Pancreas (tissue), 10 donors: ENCODE measurements at regions not wholly inside any gene's neighbourhood (a gene's known extent, or its start where the extent isn't known, plus 50 kb on each side); places are given as distances from the start of the nearest gene placed in this dataset.
"Not testable (repeated sequence)": the region's sequence is repeated elsewhere in the genome, so short reads cannot be mapped to it uniquely, and the experiment has no call there.

Source experiments
- ATAC-seq, 4 donors: fragments of 200-7000 bp; cut with Tn5 transposase; one replicate each; pipeline versions ENCODE4 v1.8.0 to v1.9.1; 2020; ENCODE audit warnings: mild to moderate bottlenecking in 4 of 4, moderate library complexity in 4 of 4
- DNase-seq, 6 donors: peaks; one replicate each; pipeline ENCODE4 v3.0.0-alpha.2; 2020
- FAIRE-seq: peaks from 2 replicates; lab custom pipeline; 2012; peaks lifted over from hg19 to GRCh38; lab: Jason Lieb, UNC
- H3K27ac ChIP-seq, 4 donors: fragments of 200-600 bp; sonication (generic); 1 replicate in 3 of 4; 2 replicates in 1 of 4; pipeline versions ENCODE4 v1.5.0 to v1.8.0; 2020
- H3K27me3 ChIP-seq, 4 donors: fragments of 200-600 bp; one replicate each; pipeline ENCODE4 v1.8.0; 2021
- H3K36me3 ChIP-seq, 3 donors: fragments of 200-600 bp; sonication (generic) in 1 of 3; one replicate each; pipeline versions ENCODE4 v1.5.0 to v1.8.0; 2020 to 2021
- H3K4me1 ChIP-seq, 3 donors: fragments of 200-600 bp; one replicate each; pipeline ENCODE4 v1.8.0; 2021
- H3K4me3 ChIP-seq, 4 donors: fragments of 200-600 bp; sonication (generic) in 2 of 4; one replicate each; pipeline versions ENCODE4 v1.5.0 to v1.8.0; 2020 to 2021
- H3K9me3 ChIP-seq, 4 donors: fragments of 200-600 bp; one replicate each; pipeline ENCODE4 v1.8.0; 2021
- WGBS, 2 donors: extraction: QIAGEN DNeasy Blood & Tissue Kit; methylation state at CpG; one replicate each; pipeline ENCODE4 v1.1.7; 2013; 5-methylcytosine and 5-hydroxymethylcytosine counted together
- intact Hi-C, 3 donors: fragments of 100-400 bp; cut with DNase I; formaldehyde crosslinking; loops; one replicate each; pipeline versions ENCODE4 v1.11.1 to v1.14.2; 2022
- TF ChIP-seq, protein P1 (sequence below), 4 donors: fragments of 200-600 bp; sonication (generic) in 3 of 4; IDR thresholded peaks; one replicate each; pipeline versions ENCODE4 v1.5.0 to v1.8.0; 2021; ENCODE audit warnings: antibody characterized with exemption in 4 of 4
- donor health status: healthy with polysubstance abuse.
- donor health status: DM: no; HTN: no; CAD: no; lungs with moderate emphysema.
- donor health status: DM: no; HTN: no; CAD: no.
- donor health status: control.
- donor health status: control.
- donor health status: Bipolar disorder and iron deficiency.
- donor health status: DM: yes; HTN: yes; CAD: no.
- donor health status: DM: no; HTN: no; CAD: no.
- donor health status: DM: no; HTN: no; CAD: no.
- donor health status: DM: yes; HTN: yes; CAD: no.

- H3K4me1 ChIP-seq, ATAC-seq, H3K36me3 ChIP-seq, H3K9me3 ChIP-seq, FAIRE-seq, H3K27me3 ChIP-seq, DNase-seq, H3K4me3 ChIP-seq, intact Hi-C loops, H3K27ac ChIP-seq: not testable (repeated sequence)
- TF ChIP-seq, protein P1, sequence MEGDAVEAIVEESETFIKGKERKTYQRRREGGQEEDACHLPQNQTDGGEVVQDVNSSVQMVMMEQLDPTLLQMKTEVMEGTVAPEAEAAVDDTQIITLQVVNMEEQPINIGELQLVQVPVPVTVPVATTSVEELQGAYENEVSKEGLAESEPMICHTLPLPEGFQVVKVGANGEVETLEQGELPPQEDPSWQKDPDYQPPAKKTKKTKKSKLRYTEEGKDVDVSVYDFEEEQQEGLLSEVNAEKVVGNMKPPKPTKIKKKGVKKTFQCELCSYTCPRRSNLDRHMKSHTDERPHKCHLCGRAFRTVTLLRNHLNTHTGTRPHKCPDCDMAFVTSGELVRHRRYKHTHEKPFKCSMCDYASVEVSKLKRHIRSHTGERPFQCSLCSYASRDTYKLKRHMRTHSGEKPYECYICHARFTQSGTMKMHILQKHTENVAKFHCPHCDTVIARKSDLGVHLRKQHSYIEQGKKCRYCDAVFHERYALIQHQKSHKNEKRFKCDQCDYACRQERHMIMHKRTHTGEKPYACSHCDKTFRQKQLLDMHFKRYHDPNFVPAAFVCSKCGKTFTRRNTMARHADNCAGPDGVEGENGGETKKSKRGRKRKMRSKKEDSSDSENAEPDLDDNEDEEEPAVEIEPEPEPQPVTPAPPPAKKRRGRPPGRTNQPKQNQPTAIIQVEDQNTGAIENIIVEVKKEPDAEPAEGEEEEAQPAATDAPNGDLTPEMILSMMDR (IDR thresholded peaks at IDR 0.05), result peak; percentile 16 to 41 (median 28)
- WGBS, 2 donors, result 24 to 26% methylated on average over 5 of the region's 5 CpGs
These were observed 1737.7 kb upstream of the DEFB115 start for GRCh38 chr20:29519610-29520241.

DNA sequence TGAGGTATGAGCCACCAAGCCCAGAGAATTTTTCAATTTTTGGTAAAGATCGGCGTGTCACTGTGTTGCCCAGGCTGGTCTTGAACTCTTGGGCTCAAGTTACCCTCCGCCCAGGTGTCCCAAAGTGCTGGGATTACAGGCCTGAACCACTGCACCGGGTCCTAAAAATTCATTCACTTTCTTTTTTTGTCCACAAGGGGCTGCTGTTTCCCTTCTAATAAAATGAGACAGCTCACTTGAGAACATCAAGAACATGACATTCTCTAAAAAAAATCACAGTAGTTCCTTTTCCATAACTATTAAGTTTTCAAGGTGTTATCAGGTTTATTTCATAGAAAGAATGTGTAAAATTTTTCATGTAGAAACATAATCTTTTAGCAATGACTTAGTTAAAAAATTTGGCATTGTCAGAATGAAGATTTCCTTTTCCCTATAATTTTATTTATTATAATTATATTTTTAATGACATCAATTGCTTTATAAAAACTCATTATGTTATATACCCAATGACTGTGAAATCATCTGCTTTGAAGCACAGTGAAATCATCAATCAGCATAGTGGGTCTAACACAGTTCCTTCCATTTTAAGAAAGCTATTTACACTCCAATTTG is 1723.8 kb upstream of the DEFB115 start:
- not testable (repeated sequence) for H3K4me1 ChIP-seq, DNase-seq, ATAC-seq, H3K9me3 ChIP-seq, H3K4me3 ChIP-seq, H3K27ac ChIP-seq, H3K36me3 ChIP-seq, FAIRE-seq, H3K27me3 ChIP-seq
- intact Hi-C loops, result loop anchor here in 1 of 3 donors (10.0 kb wide), 1 partner anchor 79 kb away; no protein-coding TSS in a partner anchor
- WGBS, 2 donors, result 28 to 40% methylated on average over 4 of the region's 4 CpGs

DNA sequence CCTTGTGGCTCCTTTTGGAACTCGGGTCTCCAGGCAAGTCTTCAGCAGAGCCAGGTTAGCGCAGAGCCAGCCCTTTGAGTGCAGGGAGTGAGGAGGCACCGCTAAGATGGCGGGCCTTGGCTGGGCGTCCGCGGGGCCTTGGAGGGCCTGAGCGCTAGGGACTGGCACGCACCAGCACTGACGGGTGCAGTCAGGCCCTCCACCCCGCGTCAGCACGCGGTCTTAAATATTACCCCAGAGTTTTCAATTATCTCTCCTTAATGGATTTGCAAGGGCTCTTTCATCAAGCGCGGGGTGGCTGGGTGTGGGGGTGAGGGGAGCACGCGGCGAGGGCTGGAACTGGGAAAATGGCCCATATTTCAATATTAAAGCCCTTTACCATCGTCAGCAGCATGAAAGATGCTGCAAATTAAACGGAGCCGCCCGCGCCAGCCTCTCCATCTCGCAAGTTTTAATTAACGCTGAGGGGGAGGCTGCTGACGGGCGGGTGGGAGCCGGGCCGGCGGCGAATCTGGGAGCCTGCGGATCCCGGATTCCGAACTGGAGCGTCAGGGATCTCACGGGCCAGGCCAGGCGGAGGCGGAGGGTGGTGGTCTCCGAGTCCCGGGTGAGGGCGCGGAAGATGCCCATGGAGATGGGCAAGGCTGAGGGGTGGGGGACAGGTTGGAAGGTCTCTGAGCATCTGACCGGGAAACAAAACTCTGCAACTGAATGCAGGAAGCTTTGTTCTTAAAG is 1690.4 kb upstream of the DEFB115 start:
- H3K4me1 ChIP-seq, H3K9me3 ChIP-seq, ATAC-seq, H3K36me3 ChIP-seq, FAIRE-seq, H3K4me3 ChIP-seq, H3K27me3 ChIP-seq, H3K27ac ChIP-seq, DNase-seq, intact Hi-C loops: not testable (repeated sequence)
- 25 to 60% methylated on average over 42 to 44 of the region's 44 CpGs for WGBS, 2 donors

GRCh38 chr20:29567671-29568070 is 1689.8 kb upstream of the DEFB115 start:
- H3K4me1 ChIP-seq, ATAC-seq, FAIRE-seq, intact Hi-C loops, H3K4me3 ChIP-seq, DNase-seq, H3K9me3 ChIP-seq, H3K27me3 ChIP-seq, H3K36me3 ChIP-seq, H3K27ac ChIP-seq: not testable (repeated sequence)
- 14 to 57% methylated on average over 20 to 23 of the region's 23 CpGs for WGBS, 2 donors

DNA sequence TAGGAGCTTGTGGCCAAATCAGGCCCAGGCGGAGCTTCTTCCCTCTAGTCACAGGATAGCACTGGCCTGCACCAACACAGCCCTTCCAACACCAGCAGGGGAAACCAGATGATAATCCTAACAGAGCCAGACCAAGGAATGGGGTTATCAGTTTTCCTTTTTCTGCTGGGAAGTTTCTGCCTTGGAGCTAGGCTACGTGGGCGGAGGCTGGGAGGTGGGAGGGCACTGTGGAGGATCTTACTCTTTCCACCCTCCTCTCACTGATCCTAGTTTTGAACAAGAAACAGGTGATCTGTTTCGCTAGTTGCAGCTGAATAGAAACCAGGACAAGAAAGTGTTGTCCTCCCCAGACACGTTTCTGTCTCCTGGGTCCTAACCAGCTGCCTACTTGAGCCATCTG is 1687.3 kb upstream of the DEFB115 start:
- ATAC-seq, H3K27ac ChIP-seq, H3K4me1 ChIP-seq, H3K36me3 ChIP-seq, H3K9me3 ChIP-seq, H3K4me3 ChIP-seq, DNase-seq, FAIRE-seq, H3K27me3 ChIP-seq, intact Hi-C loops: not testable (repeated sequence)
- WGBS, 2 donors, result 49 to 58% methylated on average over 3 to 5 of the region's 5 CpGs

DNA sequence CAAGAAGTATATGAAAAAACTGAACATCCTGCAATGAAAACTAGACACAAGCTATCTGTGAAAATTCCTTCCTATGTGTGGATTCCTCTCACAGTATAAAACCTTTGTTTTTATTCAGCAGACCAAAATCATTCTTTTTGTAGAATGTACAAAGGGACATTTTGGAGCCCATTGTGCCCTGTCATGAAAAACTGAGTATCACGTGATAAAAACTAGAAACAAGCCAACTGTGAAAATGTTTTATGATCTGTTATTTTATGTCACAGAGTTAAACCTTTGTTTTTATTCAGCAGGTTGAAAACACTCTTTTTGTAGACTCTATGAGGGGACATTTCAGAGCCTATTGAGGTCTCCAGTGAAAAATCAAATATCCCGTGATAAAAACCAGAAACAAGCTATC is 1667.9 kb upstream of the DEFB115 start:
- FAIRE-seq, intact Hi-C loops, ATAC-seq, H3K9me3 ChIP-seq, H3K4me3 ChIP-seq, H3K27ac ChIP-seq, DNase-seq, H3K36me3 ChIP-seq, H3K4me1 ChIP-seq, H3K27me3 ChIP-seq: not testable (repeated sequence)
- 54 to 70% methylated on average over 2 of the region's 2 CpGs for WGBS, 2 donors

DNA sequence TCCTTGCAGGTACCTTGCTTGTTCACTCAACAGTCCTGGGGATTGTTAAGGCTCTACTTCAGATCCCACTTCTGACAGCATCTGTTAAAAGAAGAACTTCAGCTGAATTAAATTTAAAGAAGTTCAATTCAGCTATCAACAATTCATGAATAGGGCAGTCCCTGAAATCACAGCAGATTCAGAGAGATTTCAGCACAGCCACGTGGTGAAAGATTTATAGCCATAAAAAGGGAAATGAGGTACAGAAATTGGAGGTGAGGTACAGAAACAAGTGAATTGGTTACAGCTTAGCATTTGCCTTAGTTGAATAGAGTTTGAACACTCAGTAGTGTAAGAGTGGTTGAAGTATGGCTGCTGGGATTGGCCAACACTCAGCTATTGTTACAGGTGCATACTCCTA is 1653.3 kb upstream of the DEFB115 start:
- WGBS, 2 donors, result 9% methylated on average over 1 of the region's 1 CpG
- DNase-seq, H3K27me3 ChIP-seq, H3K4me3 ChIP-seq, H3K9me3 ChIP-seq, H3K4me1 ChIP-seq, H3K36me3 ChIP-seq, FAIRE-seq, H3K27ac ChIP-seq, intact Hi-C loops, ATAC-seq: not testable (repeated sequence)

DNA sequence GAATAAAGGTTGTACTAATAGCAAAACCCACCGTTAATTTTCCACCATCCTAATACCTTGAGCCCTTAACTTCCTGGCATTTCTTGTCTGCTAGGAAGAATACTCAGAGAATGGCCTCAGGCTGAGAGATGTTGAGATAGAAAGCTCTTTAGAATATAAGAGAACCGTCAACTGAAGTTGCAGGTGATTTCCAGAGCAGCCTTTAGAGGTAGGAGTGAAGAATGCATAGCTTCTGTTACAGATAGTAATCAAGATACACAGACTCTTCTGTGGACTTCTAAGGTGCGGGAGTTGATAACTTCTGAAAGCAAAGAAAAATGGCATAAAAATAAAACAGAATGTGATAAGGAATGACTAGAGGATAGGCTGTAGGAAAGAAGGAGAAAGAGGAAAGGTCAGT is 1651.3 kb upstream of the DEFB115 start:
- H3K4me3 ChIP-seq, intact Hi-C loops, H3K27me3 ChIP-seq, H3K27ac ChIP-seq, DNase-seq, FAIRE-seq, H3K9me3 ChIP-seq, H3K4me1 ChIP-seq, H3K36me3 ChIP-seq, ATAC-seq: not testable (repeated sequence)
- 34 to 41% methylated on average over 3 of the region's 3 CpGs for WGBS, 2 donors

DNA sequence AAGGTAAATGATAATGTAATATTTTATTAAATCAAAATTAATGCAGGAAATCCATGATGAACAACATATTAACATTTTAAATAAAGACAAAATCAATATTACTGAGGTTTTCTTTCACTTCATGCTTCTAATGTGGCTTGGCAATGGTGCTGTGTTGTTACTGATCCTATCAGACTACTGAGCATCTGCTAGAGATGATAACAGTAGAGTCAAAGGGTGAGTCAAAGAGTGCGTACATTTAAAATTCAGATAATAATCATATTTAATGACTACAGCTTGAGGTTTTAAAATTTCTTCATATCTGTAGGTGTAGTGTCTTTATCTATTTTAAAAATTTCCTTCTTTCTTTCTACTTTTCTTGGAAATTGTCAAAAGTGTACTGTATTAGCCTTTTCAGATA is 1628.1 kb upstream of the DEFB115 start:
- DNase-seq, H3K4me1 ChIP-seq, H3K27me3 ChIP-seq, ATAC-seq, H3K36me3 ChIP-seq, FAIRE-seq, intact Hi-C loops, H3K4me3 ChIP-seq, H3K9me3 ChIP-seq, H3K27ac ChIP-seq: not testable (repeated sequence)
- WGBS, 2 donors, result 42 to 79% methylated on average over 1 of the region's 1 CpG
